ENCODE measurements at regions not wholly inside any gene's neighbourhood (a gene's known extent, or its start where the extent isn't known, plus 50 kb on each side); places are given as distances from the start of the nearest gene placed in this dataset.

DNA sequence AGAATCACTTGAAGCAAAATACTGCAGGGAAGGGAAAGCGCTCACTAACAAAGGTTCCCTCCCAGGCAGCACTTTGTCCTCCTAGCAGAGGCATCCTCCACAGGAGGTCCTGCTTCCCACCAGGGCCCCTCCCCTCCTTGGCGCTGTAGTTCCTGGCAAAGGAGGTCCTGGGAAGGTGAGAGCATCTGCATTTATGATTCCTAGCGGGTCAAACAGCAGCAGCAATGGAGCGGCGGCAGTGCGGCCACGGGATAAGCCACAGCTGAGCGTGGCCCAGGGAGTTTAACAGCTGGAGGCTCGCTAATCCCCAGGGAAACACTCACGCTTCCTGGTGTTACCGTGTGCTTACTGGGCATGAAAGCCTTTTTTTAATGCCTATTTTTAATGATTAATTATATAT lies 185.8 kb downstream of the TTLL2 start:
- TF ChIP-seq CTCF (IDR thresholded peaks at IDR 0.05) (no peak), POLR2A (IDR thresholded peaks at IDR 0.05) (no peak)

All from lower leg skin (tissue), 3 donors.